OCI-LY1 (cell line): ENCODE measurements at regions not wholly inside any gene's neighbourhood (a gene's known extent, or its start where the extent isn't known, plus 50 kb on each side); places are given as distances from the start of the nearest gene placed in this dataset.

ENCODE experiments used
- CTCF ChIP-seq: fragments of 200-600 bp; sonication (generic), shearing (Covaris generic); IDR thresholded peaks from 2 replicates; pipeline ENCODE4 v1.5.1; 2017; ENCODE audit warnings: mild to moderate bottlenecking, antibody characterized with exemption, low read length, moderate library complexity, mixed read lengths
- EZH2 ChIP-seq: fragments of 200-600 bp; sonication (generic), shearing (Covaris generic); IDR thresholded peaks from 2 replicates; pipeline ENCODE4 v1.8.0; 2017; ENCODE audit warnings: borderline replicate concordance, mixed run types, mild to moderate bottlenecking, antibody characterized with exemption, low read length, moderate library complexity, mixed read lengths

GRCh38 chr2:12949406-12949805 is 232.7 kb downstream of the TRIB2 start:
- no peak for TF ChIP-seq CTCF
- TF ChIP-seq EZH2: no peak
